H1 (cell line): ENCODE measurements at regions not wholly inside any gene's neighbourhood (a gene's known extent, or its start where the extent isn't known, plus 50 kb on each side); places are given as distances from the start of the nearest gene placed in this dataset.

Source experiments
- CBX8 ChIP-seq: fragments of 300-800, 300-1000 bp; sonication (generic); IDR thresholded peaks from 2 replicates; pipeline ENCODE4 v1.7.1; 2016; ENCODE audit warnings: low read depth, low read length, borderline replicate concordance
- POLR2A ChIP-seq, 2 experiments: IDR thresholded peaks; 1 replicate in 1 of 2; 2 replicates in 1 of 2; pipeline ENCODE4 v1.6.1; 2011; ENCODE audit warnings: low read depth in 2 of 2, low read length in 2 of 2, mild to moderate bottlenecking in 2 of 2; ENCODE audit errors: control extremely low read depth in 1 of 2
- RNF2 ChIP-seq: fragments of 200-900, 300-1000 bp; sonication (generic); IDR thresholded peaks from 2 replicates; pipeline ENCODE4 v1.7.1; 2016; ENCODE audit warnings: borderline replicate concordance, low read depth, mild to moderate bottlenecking, antibody characterized with exemption, low read length; ENCODE audit not compliant: poor library complexity, severe bottlenecking; ENCODE audit errors: missing control alignments
- TF ChIP-seq, protein P1 (sequence below), 3 experiments: IDR thresholded peaks; 1 replicate in 2 of 3; 2 replicates in 1 of 3; pipeline versions ENCODE4 v1.5.1 to v1.6.1; 2011; ENCODE audit warnings: low read length in 3 of 3, mild to moderate bottlenecking in 3 of 3, inconsistent platforms in 2 of 3, low read depth in 1 of 3, moderate library complexity in 1 of 3; ENCODE audit not compliant: insufficient read depth in 1 of 3; ENCODE audit errors: control extremely low read depth in 1 of 3
- TF ChIP-seq, protein P2 (sequence below): IDR thresholded peaks from 2 replicates; pipeline ENCODE4 v1.6.1; 2011; ENCODE audit warnings: low read depth, mild to moderate bottlenecking, low read length; ENCODE audit not compliant: insufficient read depth

DNA sequence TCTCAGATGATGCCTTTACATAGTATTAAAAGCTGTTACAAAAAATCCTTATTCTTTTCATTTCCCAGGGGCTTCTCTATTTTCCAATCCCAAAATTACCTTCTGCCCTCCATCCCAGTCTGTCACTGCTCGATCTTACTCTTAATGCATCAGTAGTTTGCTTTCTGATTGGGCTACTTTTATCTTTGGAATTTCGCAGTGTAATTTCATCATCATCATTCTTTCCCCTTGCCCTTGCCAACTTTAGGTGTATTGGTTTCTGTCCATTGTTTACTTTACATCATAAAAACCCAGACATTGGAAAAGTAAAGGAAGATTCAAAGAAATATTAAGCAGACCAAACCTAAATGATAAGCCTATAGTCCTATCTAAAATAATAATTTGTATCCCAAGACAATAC is 457.2 kb downstream of the PIK3C3 start:
- TF ChIP-seq, protein P1, sequence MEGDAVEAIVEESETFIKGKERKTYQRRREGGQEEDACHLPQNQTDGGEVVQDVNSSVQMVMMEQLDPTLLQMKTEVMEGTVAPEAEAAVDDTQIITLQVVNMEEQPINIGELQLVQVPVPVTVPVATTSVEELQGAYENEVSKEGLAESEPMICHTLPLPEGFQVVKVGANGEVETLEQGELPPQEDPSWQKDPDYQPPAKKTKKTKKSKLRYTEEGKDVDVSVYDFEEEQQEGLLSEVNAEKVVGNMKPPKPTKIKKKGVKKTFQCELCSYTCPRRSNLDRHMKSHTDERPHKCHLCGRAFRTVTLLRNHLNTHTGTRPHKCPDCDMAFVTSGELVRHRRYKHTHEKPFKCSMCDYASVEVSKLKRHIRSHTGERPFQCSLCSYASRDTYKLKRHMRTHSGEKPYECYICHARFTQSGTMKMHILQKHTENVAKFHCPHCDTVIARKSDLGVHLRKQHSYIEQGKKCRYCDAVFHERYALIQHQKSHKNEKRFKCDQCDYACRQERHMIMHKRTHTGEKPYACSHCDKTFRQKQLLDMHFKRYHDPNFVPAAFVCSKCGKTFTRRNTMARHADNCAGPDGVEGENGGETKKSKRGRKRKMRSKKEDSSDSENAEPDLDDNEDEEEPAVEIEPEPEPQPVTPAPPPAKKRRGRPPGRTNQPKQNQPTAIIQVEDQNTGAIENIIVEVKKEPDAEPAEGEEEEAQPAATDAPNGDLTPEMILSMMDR (IDR thresholded peaks at IDR 0.05; ENCODE audit: control extremely low read depth in 1 of 3, insufficient read depth in 1 of 3, low read depth in 1 of 3, low read length in 3 of 3) = no peak
- no peak for TF ChIP-seq POLR2A (IDR thresholded peaks at IDR 0.05; ENCODE audit: control extremely low read depth in 1 of 2, low read depth in 2 of 2, low read length in 2 of 2)
- TF ChIP-seq, protein P2, sequence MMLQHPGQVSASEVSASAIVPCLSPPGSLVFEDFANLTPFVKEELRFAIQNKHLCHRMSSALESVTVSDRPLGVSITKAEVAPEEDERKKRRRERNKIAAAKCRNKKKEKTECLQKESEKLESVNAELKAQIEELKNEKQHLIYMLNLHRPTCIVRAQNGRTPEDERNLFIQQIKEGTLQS = no peak
- TF ChIP-seq RNF2 = no peak
- TF ChIP-seq CBX8 = no peak
